ENCODE measurements at regions not wholly inside any gene's neighbourhood (a gene's known extent, or its start where the extent isn't known, plus 50 kb on each side); places are given as distances from the start of the nearest gene placed in this dataset.

DNA sequence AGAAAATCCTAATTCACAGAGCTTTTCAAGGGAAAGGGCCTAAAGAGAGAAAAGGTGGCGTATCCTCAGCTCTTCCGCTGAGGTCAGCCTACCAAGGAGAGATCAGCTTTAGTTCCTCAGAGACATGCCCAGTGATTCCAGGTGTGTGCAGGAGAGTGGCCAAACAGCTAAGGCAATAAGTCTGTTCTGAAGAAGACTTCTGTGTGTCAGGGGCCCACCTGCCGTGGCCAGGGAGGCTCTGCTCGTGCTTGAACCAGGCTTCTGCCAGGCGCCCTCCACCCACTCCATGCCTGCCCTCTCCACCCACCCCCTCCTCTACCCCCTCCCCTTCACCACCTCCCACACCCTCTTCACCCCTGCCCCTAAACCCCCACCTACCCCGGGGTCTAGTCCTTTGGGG lies 67.4 kb upstream of the ARMC2 start:
- TF ChIP-seq, protein P1, sequence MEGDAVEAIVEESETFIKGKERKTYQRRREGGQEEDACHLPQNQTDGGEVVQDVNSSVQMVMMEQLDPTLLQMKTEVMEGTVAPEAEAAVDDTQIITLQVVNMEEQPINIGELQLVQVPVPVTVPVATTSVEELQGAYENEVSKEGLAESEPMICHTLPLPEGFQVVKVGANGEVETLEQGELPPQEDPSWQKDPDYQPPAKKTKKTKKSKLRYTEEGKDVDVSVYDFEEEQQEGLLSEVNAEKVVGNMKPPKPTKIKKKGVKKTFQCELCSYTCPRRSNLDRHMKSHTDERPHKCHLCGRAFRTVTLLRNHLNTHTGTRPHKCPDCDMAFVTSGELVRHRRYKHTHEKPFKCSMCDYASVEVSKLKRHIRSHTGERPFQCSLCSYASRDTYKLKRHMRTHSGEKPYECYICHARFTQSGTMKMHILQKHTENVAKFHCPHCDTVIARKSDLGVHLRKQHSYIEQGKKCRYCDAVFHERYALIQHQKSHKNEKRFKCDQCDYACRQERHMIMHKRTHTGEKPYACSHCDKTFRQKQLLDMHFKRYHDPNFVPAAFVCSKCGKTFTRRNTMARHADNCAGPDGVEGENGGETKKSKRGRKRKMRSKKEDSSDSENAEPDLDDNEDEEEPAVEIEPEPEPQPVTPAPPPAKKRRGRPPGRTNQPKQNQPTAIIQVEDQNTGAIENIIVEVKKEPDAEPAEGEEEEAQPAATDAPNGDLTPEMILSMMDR (conservative IDR thresholded peaks at IDR 0.05 in 1 of 2, IDR thresholded peaks at IDR 0.05 in 1 of 2; ENCODE audit: extremely low read depth in 1 of 2, insufficient read depth in 1 of 2, low read depth in 1 of 2, low read length in 2 of 2), result no peak
- TF ChIP-seq EZH2 (IDR thresholded peaks at IDR 0.05; ENCODE audit: borderline replicate concordance, low read length), result no peak
